Fibroblast of pulmonary artery (primary cell): ENCODE measurements at regions not wholly inside any gene's neighbourhood (a gene's known extent, or its start where the extent isn't known, plus 50 kb on each side); places are given as distances from the start of the nearest gene placed in this dataset.

Experiments
- DNase-seq: peaks from one replicate; pipeline ENCODE4 v3.0.0-alpha.2; 2010; ENCODE audit warnings: low read depth
- H3K4me3 ChIP-seq: replicated peaks from 2 replicates; pipeline ENCODE4 v1.5.1; 2011; ENCODE audit warnings: low read depth, mild to moderate bottlenecking, control low read depth, low read length, moderate library complexity
- CTCF ChIP-seq: IDR thresholded peaks from 2 replicates; pipeline ENCODE4 v1.5.1; 2011; ENCODE audit warnings: mild to moderate bottlenecking, control low read depth, low read length, inconsistent platforms; ENCODE audit errors: missing control alignments

DNA sequence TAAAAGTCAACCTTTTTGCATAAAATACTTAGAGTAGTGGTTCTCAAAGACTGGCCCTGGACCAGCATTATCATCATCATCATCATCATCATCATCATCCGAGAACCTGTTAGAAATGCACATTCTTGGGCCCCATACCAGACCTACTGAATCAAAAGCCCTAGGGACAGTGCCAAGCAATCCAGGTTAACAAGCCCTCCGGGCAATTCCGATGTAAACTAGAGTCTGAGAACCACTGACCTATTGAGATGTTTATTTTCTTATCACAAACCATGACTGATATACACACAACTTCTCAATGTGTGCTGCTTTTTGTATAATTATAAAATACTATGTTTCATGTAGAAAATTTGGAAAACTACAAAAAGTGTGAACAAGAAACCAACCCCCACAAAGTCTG is 133.4 kb upstream of the GATB start:
- no peak for DNase-seq
- no peak for TF ChIP-seq CTCF
- H3K4me3 ChIP-seq = no peak overlapping the region

DNA sequence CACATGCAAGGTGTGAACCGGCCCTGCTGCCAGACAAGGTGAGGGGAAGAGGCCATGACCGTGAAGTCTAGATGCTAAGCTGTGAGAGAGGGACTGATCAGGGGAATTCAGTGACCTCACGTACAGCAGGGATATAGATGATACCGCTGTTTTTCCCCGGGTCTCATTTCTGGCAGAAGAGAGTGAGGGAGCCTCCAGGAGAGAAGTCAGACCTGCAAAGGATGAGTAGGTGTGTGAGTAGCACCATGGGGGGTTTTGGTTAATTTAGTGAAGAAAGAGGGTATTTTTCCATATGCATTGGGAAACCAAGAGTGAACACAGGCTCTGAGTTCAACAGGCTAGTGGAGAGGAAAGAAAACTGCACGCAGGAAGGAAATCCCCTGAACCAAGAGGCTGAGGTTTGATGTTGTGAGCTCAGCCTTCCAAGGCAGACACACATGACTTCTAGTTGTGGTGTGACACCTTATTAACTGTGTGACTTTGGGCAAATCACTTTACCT is 127.6 kb upstream of the GATB start:
- no peak for TF ChIP-seq CTCF
- H3K4me3 ChIP-seq = no peak overlapping the region
- no peak for DNase-seq

DNA sequence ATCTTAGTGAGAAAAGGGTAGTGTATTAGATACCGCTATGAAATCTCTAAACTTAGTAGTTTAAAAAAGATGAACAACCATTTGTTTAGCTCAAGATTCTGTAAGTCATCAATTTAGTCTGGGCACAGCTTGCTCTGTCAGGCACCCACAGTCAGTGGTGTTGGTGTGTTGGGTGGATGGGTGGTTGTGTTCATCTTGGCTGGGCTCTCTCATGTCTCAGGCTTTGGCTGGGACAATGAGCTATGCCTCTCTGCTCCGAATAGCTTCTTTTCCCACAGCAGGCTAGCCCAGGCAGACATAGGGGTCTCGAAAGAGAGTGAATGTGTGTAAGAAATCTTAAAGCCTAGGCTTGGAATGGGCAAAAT is 127.0 kb upstream of the GATB start:
- TF ChIP-seq CTCF = no peak
- no peak for DNase-seq
- no peak overlapping the region for H3K4me3 ChIP-seq

GRCh38 chr4:151887031-151887815 is 126.4 kb upstream of the GATB start:
- no peak overlapping the region for H3K4me3 ChIP-seq
- DNase-seq = no peak
- no peak for TF ChIP-seq CTCF

DNA sequence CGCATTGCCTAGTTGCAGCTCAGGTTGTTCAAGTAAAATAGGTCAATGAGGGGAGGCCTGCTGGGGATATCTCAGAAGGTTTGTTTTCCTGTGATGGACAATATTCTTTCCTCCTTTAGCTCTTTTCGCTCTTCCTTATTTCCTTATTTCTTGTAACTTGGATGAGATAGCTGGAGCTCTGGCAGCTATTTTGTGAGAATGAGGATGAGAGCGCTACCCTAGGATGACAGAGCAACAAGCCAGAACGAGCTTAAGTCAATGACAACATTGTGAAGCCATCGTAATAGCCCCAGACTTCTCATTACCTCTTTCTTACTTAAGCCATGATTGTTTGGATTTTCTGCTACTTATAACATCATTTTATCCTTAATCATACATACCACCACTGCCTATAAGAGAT is 124.3 kb upstream of the GATB start:
- no peak for DNase-seq
- H3K4me3 ChIP-seq = no peak overlapping the region

DNA sequence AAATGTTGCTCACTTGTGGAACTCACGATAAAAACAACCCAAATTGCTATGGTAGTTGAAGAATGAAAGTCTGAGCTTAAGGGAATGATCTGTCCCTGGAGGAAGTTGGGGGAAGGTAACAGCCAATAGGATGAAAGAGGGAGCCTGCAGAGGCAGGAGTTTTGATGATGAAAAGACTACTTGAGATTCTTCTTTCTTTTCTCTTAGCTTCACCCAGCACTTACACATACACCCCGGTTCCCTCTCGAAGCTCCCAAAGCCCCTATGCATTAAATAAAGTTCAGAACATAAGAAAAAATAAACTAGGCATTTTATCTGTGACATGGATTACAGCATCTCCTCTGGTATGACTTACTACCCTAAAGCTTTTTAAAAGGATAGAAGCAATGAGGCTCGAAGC is 122.9 kb upstream of the GATB start:
- DNase-seq = no peak
- TF ChIP-seq CTCF = no peak
- no peak overlapping the region for H3K4me3 ChIP-seq

More for the DNA sequence above, 124.3 kb upstream of the GATB start:
- TF ChIP-seq CTCF = no peak
